ENCODE measurements at regions not wholly inside any gene's neighbourhood (a gene's known extent, or its start where the extent isn't known, plus 50 kb on each side); places are given as distances from the start of the nearest gene placed in this dataset.
A peak's percentile ranks its signal among the peaks of the same experiment; 100 is the strongest.
"Not testable (repeated sequence)": the region's sequence is repeated elsewhere in the genome, so short reads cannot be mapped to it uniquely, and the experiment has no call there.

GRCh38 chr3:110878692-110879091 lies 192.9 kb upstream of the NECTIN3 start:
- TF ChIP-seq, protein P1, sequence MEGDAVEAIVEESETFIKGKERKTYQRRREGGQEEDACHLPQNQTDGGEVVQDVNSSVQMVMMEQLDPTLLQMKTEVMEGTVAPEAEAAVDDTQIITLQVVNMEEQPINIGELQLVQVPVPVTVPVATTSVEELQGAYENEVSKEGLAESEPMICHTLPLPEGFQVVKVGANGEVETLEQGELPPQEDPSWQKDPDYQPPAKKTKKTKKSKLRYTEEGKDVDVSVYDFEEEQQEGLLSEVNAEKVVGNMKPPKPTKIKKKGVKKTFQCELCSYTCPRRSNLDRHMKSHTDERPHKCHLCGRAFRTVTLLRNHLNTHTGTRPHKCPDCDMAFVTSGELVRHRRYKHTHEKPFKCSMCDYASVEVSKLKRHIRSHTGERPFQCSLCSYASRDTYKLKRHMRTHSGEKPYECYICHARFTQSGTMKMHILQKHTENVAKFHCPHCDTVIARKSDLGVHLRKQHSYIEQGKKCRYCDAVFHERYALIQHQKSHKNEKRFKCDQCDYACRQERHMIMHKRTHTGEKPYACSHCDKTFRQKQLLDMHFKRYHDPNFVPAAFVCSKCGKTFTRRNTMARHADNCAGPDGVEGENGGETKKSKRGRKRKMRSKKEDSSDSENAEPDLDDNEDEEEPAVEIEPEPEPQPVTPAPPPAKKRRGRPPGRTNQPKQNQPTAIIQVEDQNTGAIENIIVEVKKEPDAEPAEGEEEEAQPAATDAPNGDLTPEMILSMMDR (IDR thresholded peaks at IDR 0.05; ENCODE audit: insufficient read depth, low read depth, low read length), result no peak
- no peak overlapping the region for H3K4me3 ChIP-seq (ENCODE audit: low read depth, low read length)
- no peak for DNase-seq (ENCODE audit: low read depth)

DNA sequence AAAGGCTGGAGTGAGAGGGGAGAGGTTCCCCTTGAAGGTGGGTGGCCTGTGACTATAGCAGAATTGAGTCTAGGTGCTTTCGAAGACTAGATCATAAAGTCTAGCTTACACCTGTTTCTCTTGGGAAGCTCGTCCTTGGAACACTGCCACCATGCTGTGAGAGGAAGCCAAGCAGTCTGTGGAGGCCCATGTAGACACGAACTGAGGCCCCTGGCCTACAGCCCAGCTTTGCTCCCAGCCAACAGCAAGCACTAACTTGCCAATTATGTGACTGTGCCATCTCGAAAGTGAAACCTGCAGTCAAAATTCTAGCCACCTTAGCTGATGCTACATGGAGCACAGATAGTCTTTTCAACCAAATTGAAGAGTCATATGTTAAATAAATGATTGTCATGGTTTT lies 190.5 kb upstream of the NECTIN3 start:
- TF ChIP-seq, protein P1 (IDR thresholded peaks at IDR 0.05; ENCODE audit: insufficient read depth, low read depth, low read length), result no peak
- DNase-seq (ENCODE audit: low read depth), result no peak
- H3K4me3 ChIP-seq (ENCODE audit: low read depth, low read length), result no peak overlapping the region

GRCh38 chr3:110886222-110886893 lies 185.3 kb upstream of the NECTIN3 start:
- DNase-seq (ENCODE audit: low read depth), result no peak
- no peak overlapping the region for H3K4me3 ChIP-seq (ENCODE audit: low read depth, low read length)
- TF ChIP-seq, protein P1 (IDR thresholded peaks at IDR 0.05; ENCODE audit: insufficient read depth, low read depth, low read length), result no peak

GRCh38 chr3:110887176-110887575 lies 184.4 kb upstream of the NECTIN3 start:
- TF ChIP-seq, protein P1 (IDR thresholded peaks at IDR 0.05; ENCODE audit: insufficient read depth, low read depth, low read length), result no peak
- H3K4me3 ChIP-seq (ENCODE audit: low read depth, low read length), result no peak overlapping the region
- no peak for DNase-seq (ENCODE audit: low read depth)

DNA sequence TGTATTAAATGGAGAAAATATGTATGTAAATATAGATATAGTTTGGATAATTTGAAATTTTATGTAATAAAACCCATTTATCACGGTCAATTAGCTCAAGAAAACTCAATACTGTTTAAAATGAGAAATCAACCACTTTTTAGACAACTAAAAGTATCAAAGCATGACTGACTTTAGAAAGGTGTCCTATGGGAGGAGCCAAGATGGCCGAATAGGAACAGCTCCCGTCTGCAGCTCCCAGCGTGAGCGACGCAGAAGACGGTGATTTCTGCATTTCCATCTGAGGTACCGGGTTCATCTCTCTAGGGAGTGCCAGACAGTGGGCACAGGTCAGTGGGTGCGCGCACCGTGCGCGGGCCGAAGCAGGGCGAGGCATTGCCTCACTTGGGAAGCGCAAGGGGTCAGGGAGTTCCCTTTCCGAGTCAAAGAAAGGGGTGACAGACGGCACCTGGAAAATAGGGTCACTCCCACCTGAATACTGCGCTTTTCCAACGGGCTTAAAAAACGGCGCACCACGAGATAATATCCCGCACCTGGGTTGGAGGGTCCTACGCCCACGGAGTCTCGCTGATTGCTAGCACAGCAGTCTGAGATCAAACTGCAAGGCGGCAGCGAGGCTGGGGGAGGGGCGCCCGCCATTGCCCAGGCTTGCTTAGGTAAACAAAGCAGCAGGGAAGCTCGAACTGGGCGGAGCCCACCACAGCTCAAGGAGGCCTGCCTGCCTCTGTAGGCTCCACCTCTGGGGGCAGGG lies 182.8 kb upstream of the NECTIN3 start:
- not testable (repeated sequence) for DNase-seq (ENCODE audit: low read depth)
- peak overlapping the region; percentile 50 for H3K4me3 ChIP-seq (ENCODE audit: low read depth, low read length)

- DNase-seq (ENCODE audit: low read depth); H3K4me3 ChIP-seq (ENCODE audit: low read depth, low read length): not testable (repeated sequence)
Measured at GRCh38 chr3:110889376-110889699, 182.3 kb upstream of the NECTIN3 start.

GRCh38 chr3:110894574-110894973 lies 177.0 kb upstream of the NECTIN3 start:
- TF ChIP-seq, protein P1 (IDR thresholded peaks at IDR 0.05; ENCODE audit: insufficient read depth, low read depth, low read length), result no peak
- peak; percentile 53 for DNase-seq (ENCODE audit: low read depth)
- H3K4me3 ChIP-seq (ENCODE audit: low read depth, low read length), result no peak overlapping the region

DNA sequence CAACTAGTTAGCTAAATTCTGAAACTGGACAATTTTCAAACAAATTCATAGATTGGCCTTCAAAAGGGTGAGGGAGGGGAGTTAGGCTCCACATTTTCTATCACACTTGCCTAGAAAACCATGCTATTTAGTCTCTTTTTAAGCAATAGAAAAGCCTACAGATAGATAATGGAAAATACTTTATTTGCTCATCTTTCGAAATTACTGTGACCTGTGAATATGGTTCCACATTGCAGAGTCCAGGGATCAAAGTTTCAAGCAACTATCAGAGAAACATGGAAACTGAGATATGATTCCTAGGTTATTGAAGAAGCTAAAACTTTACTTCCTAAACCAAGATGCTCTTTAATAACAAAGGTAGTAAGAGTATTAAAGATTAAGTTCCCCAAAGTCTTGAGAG lies 176.6 kb upstream of the NECTIN3 start:
- no peak for DNase-seq (ENCODE audit: low read depth)
- H3K4me3 ChIP-seq (ENCODE audit: low read depth, low read length), result no peak overlapping the region
- TF ChIP-seq, protein P1 (IDR thresholded peaks at IDR 0.05; ENCODE audit: insufficient read depth, low read depth, low read length), result no peak
